ENCODE measurements at regions not wholly inside any gene's neighbourhood (a gene's known extent, or its start where the extent isn't known, plus 50 kb on each side); places are given as distances from the start of the nearest gene placed in this dataset.

DNA sequence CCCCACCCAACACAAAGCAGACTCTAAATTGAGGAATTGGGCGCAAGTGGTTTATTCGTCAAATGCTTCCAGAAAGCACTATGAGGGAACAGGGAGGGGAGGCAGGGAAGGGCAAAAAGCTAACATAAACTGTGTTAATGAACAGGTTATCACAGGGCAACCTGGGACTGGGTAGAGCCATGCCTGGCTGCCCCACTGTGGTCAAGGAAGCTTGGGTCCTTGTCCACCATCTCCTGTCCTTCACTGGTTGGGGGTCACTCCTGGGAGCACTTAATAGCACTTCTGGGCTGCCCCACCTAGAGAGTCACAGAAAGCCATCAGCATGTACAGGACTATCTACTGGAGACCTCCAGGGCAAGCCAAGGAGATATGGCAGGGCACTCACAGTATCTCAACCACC lies 102.3 kb downstream of the LINC00237 start:
- TF ChIP-seq POLR2A (IDR thresholded peaks at IDR 0.05) = no peak
- TF ChIP-seq, protein P1, sequence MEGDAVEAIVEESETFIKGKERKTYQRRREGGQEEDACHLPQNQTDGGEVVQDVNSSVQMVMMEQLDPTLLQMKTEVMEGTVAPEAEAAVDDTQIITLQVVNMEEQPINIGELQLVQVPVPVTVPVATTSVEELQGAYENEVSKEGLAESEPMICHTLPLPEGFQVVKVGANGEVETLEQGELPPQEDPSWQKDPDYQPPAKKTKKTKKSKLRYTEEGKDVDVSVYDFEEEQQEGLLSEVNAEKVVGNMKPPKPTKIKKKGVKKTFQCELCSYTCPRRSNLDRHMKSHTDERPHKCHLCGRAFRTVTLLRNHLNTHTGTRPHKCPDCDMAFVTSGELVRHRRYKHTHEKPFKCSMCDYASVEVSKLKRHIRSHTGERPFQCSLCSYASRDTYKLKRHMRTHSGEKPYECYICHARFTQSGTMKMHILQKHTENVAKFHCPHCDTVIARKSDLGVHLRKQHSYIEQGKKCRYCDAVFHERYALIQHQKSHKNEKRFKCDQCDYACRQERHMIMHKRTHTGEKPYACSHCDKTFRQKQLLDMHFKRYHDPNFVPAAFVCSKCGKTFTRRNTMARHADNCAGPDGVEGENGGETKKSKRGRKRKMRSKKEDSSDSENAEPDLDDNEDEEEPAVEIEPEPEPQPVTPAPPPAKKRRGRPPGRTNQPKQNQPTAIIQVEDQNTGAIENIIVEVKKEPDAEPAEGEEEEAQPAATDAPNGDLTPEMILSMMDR (IDR thresholded peaks at IDR 0.05 in 8 of 11, conservative IDR thresholded peaks at IDR 0.05 in 3 of 11) = no peak
- no peak for TF ChIP-seq POLR2AphosphoS5 (IDR thresholded peaks at IDR 0.05)
- Histone ChIP-seq H3K27me3 (replicated peaks in 1 of 7) (peaks cover 0 to 7% (median 0%) of the 10 kb centered on the region in 7 donors), H3K4me3 (no peak overlapping the region), H3K27ac (no peak overlapping the region), H3K4me1 (no peaks in the 10 kb centered on the region), H3K36me3 (no peaks in the 10 kb centered on the region), H3K9me3 (no peaks in the 10 kb centered on the region)
- intact Hi-C loops (cut with DNase I; ENCODE audit: low total_unique reads) = no loop called here
- no peak for DNase-seq
- WGBS, 5 donors = 94 to 100% (median 98%) methylated on average over 2 of the region's 2 CpGs

DNA sequence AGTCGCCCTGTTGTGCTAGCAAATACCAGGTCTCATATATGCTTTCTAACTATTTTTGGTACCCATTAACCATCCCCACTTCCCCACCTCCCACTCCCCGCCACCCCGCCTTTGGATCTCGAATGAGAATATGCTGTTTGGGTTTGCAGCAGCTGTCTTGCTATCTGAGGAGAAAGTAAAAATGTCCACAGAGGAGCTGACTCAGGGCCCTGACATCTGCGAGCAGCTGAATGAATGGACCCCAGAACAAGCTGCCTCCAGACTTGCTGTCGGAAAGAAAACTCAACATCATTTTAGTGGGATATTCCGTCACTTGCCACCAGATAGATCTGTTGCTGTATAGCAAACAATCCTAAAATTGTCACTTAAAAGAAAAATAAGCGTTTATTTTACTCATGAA lies 103.7 kb downstream of the LINC00237 start:
- Histone ChIP-seq H3K36me3 (no peaks in the 10 kb centered on the region), H3K4me1 (no peaks in the 10 kb centered on the region), H3K27ac (no peak overlapping the region), H3K27me3 (replicated peaks in 1 of 7) (peaks cover 0 to 9% (median 0%) of the 10 kb centered on the region in 7 donors), H3K4me3 (no peak overlapping the region), H3K9me3 (no peaks in the 10 kb centered on the region)
- WGBS, 5 donors = 84 to 93% (median 87%) methylated on average over 8 of the region's 8 CpGs
- intact Hi-C loops (cut with DNase I; ENCODE audit: low total_unique reads) = no loop called here
- no peak for TF ChIP-seq POLR2A (IDR thresholded peaks at IDR 0.05)
- no peak for TF ChIP-seq POLR2AphosphoS5 (IDR thresholded peaks at IDR 0.05)
- TF ChIP-seq, protein P1 (IDR thresholded peaks at IDR 0.05 in 8 of 11, conservative IDR thresholded peaks at IDR 0.05 in 3 of 11) = no peak
- no peak for DNase-seq

DNA sequence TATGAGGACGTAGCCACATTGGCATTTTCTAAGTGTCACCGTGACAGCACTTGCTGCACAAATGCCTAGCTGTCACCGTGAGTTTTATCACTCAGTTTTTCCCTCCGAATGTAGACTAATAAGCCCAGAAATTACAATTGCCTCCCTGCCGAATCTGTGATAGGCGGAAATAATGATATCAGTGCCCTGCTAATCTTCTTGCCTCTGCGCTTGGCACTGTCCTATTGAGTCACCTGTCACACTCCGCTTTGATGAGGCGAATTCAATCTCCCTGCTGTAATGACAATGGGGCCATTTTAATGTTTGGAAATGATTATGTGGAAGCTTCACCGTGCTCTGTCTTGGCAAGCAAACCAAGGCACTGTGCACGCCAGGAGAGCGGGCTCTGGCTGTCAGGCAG lies 112.8 kb downstream of the LINC00237 start:
- H3K4me1 ChIP-seq = no peaks in the 10 kb centered on the region
- no peak for TF ChIP-seq POLR2A (IDR thresholded peaks at IDR 0.05)
- no peak for TF ChIP-seq POLR2AphosphoS5 (IDR thresholded peaks at IDR 0.05)
- TF ChIP-seq, protein P1 (IDR thresholded peaks at IDR 0.05 in 8 of 11, conservative IDR thresholded peaks at IDR 0.05 in 3 of 11) = no peak
- WGBS, 5 donors = 80 to 93% (median 91%) methylated on average over 12 of the region's 12 CpGs
- H3K36me3 ChIP-seq = no peaks in the 10 kb centered on the region
- DNase-seq = no peak
- no peak overlapping the region for H3K4me3 ChIP-seq
- intact Hi-C loops (cut with DNase I; ENCODE audit: low total_unique reads) = no loop called here
- no peak overlapping the region for H3K27ac ChIP-seq
- H3K9me3 ChIP-seq = no peaks in the 10 kb centered on the region
- peaks cover 0 to 29% (median 0%) of the 10 kb centered on the region in 7 donors for H3K27me3 ChIP-seq (replicated peaks in 1 of 7)

DNA sequence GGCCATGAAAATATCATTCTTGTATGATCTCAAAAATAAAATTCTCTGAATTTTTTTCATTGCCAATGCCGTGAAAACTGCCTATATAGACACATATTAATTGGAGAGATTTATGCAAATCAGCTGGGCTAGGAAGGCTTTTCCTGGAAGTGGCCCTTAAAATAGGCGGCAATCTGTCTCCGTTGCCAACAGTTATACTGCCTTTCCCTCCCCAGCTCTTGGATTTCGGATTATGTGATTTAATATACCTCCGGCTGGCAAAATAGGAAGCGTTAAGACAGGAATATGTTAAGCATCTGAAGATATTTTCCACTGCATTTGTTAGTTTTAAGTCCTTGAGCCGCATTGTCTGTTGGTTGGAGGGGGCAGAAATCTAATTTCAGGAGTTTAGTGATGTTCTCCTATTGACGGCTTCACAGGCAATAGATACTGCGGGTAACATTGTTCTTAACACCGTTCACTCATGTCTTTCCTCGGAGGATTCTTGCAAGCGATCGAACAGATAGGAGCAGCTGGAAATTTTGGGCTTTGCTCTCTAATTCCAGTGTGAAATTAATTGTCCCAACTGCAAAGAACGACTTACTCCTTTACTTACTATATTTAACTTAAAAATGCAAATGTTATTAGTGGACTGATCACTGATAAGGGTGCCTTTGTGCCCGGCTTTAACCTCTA lies 113.3 kb downstream of the LINC00237 start:
- Histone ChIP-seq H3K9me3 (no peaks in the 10 kb centered on the region), H3K4me3 (no peak overlapping the region), H3K27ac (no peak overlapping the region), H3K27me3 (replicated peaks in 1 of 7) (peaks cover 0 to 29% (median 0%) of the 10 kb centered on the region in 7 donors), H3K36me3 (no peaks in the 10 kb centered on the region), H3K4me1 (no peaks in the 10 kb centered on the region)
- no peak for DNase-seq
- TF ChIP-seq POLR2AphosphoS5 (IDR thresholded peaks at IDR 0.05) (no peak), POLR2A (IDR thresholded peaks at IDR 0.05) (no peak)
- TF ChIP-seq, protein P1 (IDR thresholded peaks at IDR 0.05 in 8 of 11, conservative IDR thresholded peaks at IDR 0.05 in 3 of 11) = no peak
- 79 to 88% (median 86%) methylated on average over 15 of the region's 15 CpGs for WGBS, 5 donors
- intact Hi-C loops (cut with DNase I; ENCODE audit: low total_unique reads) = no loop called here

Measured in spleen (tissue), 11 donors.